Pancreas (tissue), 10 donors: ENCODE measurements at regions not wholly inside any gene's neighbourhood (a gene's known extent, or its start where the extent isn't known, plus 50 kb on each side); places are given as distances from the start of the nearest gene placed in this dataset.

Source experiments
- ATAC-seq, 4 donors: fragments of 200-7000 bp; cut with Tn5 transposase; one replicate each; pipeline versions ENCODE4 v1.8.0 to v1.9.1; 2020; ENCODE audit warnings: mild to moderate bottlenecking in 4 of 4, moderate library complexity in 4 of 4
- DNase-seq, 6 donors: peaks; one replicate each; pipeline ENCODE4 v3.0.0-alpha.2; 2020
- FAIRE-seq: peaks from 2 replicates; lab custom pipeline; 2012; peaks lifted over from hg19 to GRCh38; lab: Jason Lieb, UNC
- H3K27ac ChIP-seq, 4 donors: fragments of 200-600 bp; sonication (generic); 1 replicate in 3 of 4; 2 replicates in 1 of 4; pipeline versions ENCODE4 v1.5.0 to v1.8.0; 2020
- H3K27me3 ChIP-seq, 4 donors: fragments of 200-600 bp; one replicate each; pipeline ENCODE4 v1.8.0; 2021
- H3K36me3 ChIP-seq, 3 donors: fragments of 200-600 bp; sonication (generic) in 1 of 3; one replicate each; pipeline versions ENCODE4 v1.5.0 to v1.8.0; 2020 to 2021
- H3K4me1 ChIP-seq, 3 donors: fragments of 200-600 bp; one replicate each; pipeline ENCODE4 v1.8.0; 2021
- H3K4me3 ChIP-seq, 4 donors: fragments of 200-600 bp; sonication (generic) in 2 of 4; one replicate each; pipeline versions ENCODE4 v1.5.0 to v1.8.0; 2020 to 2021
- H3K9me3 ChIP-seq, 4 donors: fragments of 200-600 bp; one replicate each; pipeline ENCODE4 v1.8.0; 2021
- WGBS, 2 donors: extraction: QIAGEN DNeasy Blood & Tissue Kit; methylation state at CpG; one replicate each; pipeline ENCODE4 v1.1.7; 2013; 5-methylcytosine and 5-hydroxymethylcytosine counted together
- intact Hi-C, 3 donors: fragments of 100-400 bp; cut with DNase I; formaldehyde crosslinking; loops; one replicate each; pipeline versions ENCODE4 v1.11.1 to v1.14.2; 2022
- TF ChIP-seq, protein P1 (sequence below), 4 donors: fragments of 200-600 bp; sonication (generic) in 3 of 4; IDR thresholded peaks; one replicate each; pipeline versions ENCODE4 v1.5.0 to v1.8.0; 2021; ENCODE audit warnings: antibody characterized with exemption in 4 of 4
- donor health status: healthy with polysubstance abuse.
- donor health status: DM: no; HTN: no; CAD: no; lungs with moderate emphysema.
- donor health status: DM: no; HTN: no; CAD: no.
- donor health status: control.
- donor health status: control.
- donor health status: Bipolar disorder and iron deficiency.
- donor health status: DM: yes; HTN: yes; CAD: no.
- donor health status: DM: no; HTN: no; CAD: no.
- donor health status: DM: no; HTN: no; CAD: no.
- donor health status: DM: yes; HTN: yes; CAD: no.

DNA sequence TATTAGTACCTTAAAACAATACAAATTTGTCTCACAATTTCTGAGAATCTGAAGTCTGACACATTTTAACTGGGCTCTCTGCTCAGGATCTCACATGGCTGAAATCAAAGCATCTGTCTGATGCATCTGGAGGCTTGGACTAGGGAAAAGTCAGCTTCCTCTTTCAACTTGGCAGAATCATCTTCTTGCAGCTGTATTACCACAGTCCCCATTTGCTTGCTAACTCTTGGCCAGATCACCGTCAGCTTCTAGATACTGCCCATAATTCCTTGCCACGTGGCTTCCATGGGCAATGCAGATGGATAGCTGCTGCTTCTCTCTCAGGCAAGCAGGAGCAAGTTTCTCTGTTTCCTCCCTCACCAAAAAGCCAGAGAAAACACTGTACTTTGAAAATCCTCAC, 1106.4 kb upstream of the CITED2 start:
- intact Hi-C loops: no loop called here
- FAIRE-seq: no peak

DNA sequence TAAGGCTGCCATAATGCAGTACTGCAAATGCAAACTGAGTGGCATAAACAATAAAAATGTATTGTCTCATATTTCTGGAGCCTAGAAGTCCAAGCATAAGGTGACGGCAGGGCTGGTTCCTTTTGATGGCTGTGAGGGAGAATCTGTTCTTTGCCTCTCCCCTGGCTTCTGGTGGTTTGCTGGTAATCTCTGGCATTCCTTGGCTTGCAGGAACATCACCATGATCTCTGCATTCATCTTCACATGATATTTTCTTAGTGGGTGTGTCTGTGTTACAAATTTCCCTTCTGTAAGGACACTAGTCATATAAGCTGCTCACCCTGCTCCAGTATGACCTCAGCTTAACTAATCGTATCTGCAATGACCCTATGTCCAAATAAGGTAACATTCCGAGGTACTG, 1104.2 kb upstream of the CITED2 start:
- DNase-seq (no peak), ATAC-seq (no peak), FAIRE-seq (no peak)
- Histone ChIP-seq H3K36me3 (no peaks in the 10 kb centered on the region), H3K27ac (no peak overlapping the region), H3K4me3 (no peak overlapping the region), H3K9me3 (no peaks in the 10 kb centered on the region), H3K27me3 (no peaks in the 10 kb centered on the region), H3K4me1 (no peaks in the 10 kb centered on the region)
- intact Hi-C loops: no loop called here
- TF ChIP-seq, protein P1, sequence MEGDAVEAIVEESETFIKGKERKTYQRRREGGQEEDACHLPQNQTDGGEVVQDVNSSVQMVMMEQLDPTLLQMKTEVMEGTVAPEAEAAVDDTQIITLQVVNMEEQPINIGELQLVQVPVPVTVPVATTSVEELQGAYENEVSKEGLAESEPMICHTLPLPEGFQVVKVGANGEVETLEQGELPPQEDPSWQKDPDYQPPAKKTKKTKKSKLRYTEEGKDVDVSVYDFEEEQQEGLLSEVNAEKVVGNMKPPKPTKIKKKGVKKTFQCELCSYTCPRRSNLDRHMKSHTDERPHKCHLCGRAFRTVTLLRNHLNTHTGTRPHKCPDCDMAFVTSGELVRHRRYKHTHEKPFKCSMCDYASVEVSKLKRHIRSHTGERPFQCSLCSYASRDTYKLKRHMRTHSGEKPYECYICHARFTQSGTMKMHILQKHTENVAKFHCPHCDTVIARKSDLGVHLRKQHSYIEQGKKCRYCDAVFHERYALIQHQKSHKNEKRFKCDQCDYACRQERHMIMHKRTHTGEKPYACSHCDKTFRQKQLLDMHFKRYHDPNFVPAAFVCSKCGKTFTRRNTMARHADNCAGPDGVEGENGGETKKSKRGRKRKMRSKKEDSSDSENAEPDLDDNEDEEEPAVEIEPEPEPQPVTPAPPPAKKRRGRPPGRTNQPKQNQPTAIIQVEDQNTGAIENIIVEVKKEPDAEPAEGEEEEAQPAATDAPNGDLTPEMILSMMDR (IDR thresholded peaks at IDR 0.05): no peak
- 67 to 87% methylated on average over 3 of the region's 3 CpGs for WGBS, 2 donors

More for the DNA sequence above, 1106.4 kb upstream of the CITED2 start:
- no peaks in the 10 kb centered on the region for H3K36me3 ChIP-seq
- H3K27me3 ChIP-seq: no peaks in the 10 kb centered on the region
- peak in 2 of 4 donors; percentile 26 to 28 for ATAC-seq
- no peak for DNase-seq
- no peak overlapping the region for H3K27ac ChIP-seq
- no peaks in the 10 kb centered on the region for H3K4me1 ChIP-seq
- WGBS, 2 donors: 47 to 66% methylated on average over 2 of the region's 2 CpGs
- TF ChIP-seq, protein P1 (IDR thresholded peaks at IDR 0.05): no peak
- no peaks in the 10 kb centered on the region for H3K9me3 ChIP-seq
- no peak overlapping the region for H3K4me3 ChIP-seq

DNA sequence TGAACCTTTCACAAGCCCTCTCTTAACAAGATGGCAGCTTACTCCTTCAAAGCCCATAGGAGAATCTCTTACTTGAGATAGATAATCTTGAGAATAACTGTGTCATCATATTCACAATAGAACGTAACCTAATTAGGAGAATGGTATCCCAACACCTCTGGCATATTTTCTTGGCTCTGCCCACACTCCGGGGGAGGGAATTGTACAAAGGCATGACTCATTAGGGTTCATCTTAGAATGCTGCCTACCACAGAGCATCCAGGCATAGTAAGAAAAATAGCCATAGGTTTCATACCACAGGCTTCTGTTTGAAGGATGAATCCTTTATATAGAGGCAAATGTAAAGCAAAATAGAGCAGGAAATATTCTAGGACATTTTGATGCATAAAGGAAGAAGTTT, 1100.6 kb upstream of the CITED2 start:
- Histone ChIP-seq H3K4me3 (no peak overlapping the region), H3K9me3 (no peaks in the 10 kb centered on the region), H3K27me3 (no peaks in the 10 kb centered on the region), H3K36me3 (no peaks in the 10 kb centered on the region), H3K27ac (no peak overlapping the region), H3K4me1 (no peaks in the 10 kb centered on the region)
- ATAC-seq (no peak), FAIRE-seq (no peak), DNase-seq (no peak)
- intact Hi-C loops: no loop called here
- 83 to 88% methylated on average over 2 of the region's 2 CpGs for WGBS, 2 donors
- TF ChIP-seq, protein P1 (IDR thresholded peaks at IDR 0.05): no peak

DNA sequence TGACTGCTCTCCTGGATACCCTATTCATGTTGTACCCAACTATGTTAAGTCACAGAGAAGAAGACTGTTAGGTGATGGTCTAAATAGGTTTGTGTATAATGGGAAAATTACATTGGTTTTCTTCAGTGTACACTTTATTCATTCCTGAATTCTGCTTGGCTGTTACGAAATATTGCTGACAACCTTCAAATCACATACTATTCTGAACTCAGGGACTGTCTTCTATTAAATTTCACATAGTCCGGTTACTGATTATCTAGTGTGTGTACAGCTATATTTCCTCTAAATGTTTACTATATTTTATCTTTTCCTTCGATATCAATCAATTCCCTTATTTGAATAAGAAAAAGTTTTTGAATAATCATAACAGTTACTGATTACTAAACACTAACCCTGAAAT, 1090.3 kb upstream of the CITED2 start:
- FAIRE-seq (no peak), ATAC-seq (no peak), DNase-seq (no peak)
- no peaks in the 10 kb centered on the region for H3K36me3 ChIP-seq
- 30 to 31% methylated on average over 3 of the region's 3 CpGs for WGBS, 2 donors
- peaks cover 0 to 34% (median 29%) of the 10 kb centered on the region in 3 donors for H3K4me1 ChIP-seq
- H3K9me3 ChIP-seq: no peaks in the 10 kb centered on the region
- H3K27me3 ChIP-seq: no peaks in the 10 kb centered on the region
- TF ChIP-seq, protein P1 (IDR thresholded peaks at IDR 0.05): no peak
- intact Hi-C loops: no loop called here
- H3K27ac ChIP-seq: no peak overlapping the region
- H3K4me3 ChIP-seq: no peak overlapping the region

DNA sequence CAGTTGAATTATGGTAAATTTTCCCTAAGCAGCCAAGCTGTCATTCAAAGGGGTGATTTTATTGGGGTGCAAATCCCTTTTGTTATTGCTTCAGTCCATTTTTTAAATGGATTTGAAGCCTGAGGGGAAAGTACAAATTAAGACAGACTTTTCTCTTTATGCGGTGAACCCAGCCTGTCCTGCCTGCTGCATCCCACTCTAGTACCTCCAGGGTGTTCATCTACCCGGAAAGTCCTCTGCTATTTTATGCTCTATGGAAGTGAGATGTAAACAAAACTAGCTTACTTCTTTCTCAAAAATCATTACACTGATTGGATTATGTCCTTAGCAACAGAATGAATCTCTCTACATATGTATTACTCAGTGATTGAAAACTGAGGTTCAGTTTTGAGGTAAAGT, 1088.9 kb upstream of the CITED2 start:
- H3K4me1 ChIP-seq: peaks cover 0 to 34% (median 29%) of the 10 kb centered on the region in 3 donors
- DNase-seq (no peak), FAIRE-seq (no peak), ATAC-seq (peak in 3 of 4 donors; percentile 11 to 31 (median 13))
- no peak overlapping the region for H3K4me3 ChIP-seq
- TF ChIP-seq, protein P1 (IDR thresholded peaks at IDR 0.05): no peak
- H3K27me3 ChIP-seq: no peaks in the 10 kb centered on the region
- intact Hi-C loops: no loop called here
- H3K9me3 ChIP-seq: no peaks in the 10 kb centered on the region
- H3K36me3 ChIP-seq: no peaks in the 10 kb centered on the region
- H3K27ac ChIP-seq: peak overlapping the region in 3 of 4 donors; percentile 43 to 78 (median 66)
- WGBS, 2 donors: 76 to 79% methylated on average over 2 of the region's 2 CpGs
